ENCODE measurements at regions not wholly inside any gene's neighbourhood (a gene's known extent, or its start where the extent isn't known, plus 50 kb on each side); places are given as distances from the start of the nearest gene placed in this dataset.

DNA sequence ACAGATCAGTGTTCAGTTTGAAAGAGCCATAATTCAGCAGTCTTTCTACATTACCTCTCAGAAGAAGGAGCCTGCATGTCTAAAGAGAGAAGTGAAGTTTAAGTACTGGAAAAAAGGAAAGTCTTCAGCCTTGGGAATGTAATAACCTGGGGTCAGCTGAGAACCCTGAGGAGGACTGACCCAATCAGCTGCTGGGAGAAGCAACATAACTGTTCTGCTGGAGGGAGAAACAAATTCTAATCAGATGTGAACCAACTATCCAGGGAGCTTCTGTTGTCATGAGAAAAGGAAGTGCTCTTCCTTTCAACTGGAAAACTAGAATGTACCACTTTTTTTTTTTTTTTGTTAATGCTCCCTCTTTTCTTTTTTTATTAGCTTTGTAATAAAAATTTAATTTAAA lies 64.5 kb upstream of the PDE5A start:
- TF ChIP-seq, protein P1, sequence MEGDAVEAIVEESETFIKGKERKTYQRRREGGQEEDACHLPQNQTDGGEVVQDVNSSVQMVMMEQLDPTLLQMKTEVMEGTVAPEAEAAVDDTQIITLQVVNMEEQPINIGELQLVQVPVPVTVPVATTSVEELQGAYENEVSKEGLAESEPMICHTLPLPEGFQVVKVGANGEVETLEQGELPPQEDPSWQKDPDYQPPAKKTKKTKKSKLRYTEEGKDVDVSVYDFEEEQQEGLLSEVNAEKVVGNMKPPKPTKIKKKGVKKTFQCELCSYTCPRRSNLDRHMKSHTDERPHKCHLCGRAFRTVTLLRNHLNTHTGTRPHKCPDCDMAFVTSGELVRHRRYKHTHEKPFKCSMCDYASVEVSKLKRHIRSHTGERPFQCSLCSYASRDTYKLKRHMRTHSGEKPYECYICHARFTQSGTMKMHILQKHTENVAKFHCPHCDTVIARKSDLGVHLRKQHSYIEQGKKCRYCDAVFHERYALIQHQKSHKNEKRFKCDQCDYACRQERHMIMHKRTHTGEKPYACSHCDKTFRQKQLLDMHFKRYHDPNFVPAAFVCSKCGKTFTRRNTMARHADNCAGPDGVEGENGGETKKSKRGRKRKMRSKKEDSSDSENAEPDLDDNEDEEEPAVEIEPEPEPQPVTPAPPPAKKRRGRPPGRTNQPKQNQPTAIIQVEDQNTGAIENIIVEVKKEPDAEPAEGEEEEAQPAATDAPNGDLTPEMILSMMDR (conservative IDR thresholded peaks at IDR 0.05), result no peak
- TF ChIP-seq ZFX (IDR thresholded peaks at IDR 0.05), result no peak
